Caco-2 (cell line): ENCODE measurements at regions not wholly inside any gene's neighbourhood (a gene's known extent, or its start where the extent isn't known, plus 50 kb on each side); places are given as distances from the start of the nearest gene placed in this dataset.

ENCODE experiments used
- BruUV-seq: library from RNA; stranded (reverse); fragments of 400-500 nt; replicated peaks from 2 replicates; lab custom pipeline; 2021; lab: Mats Ljungman, UMichigan
- CTCF ChIA-PET: fragments of 300-600 bp; sonication (Branson Sonifier 250); formaldehyde crosslinking; loops from one replicate; lab custom pipeline; 2022; ENCODE audit warnings: antibody characterized with exemption; lab: Charles Lee
- POLR2A ChIA-PET: fragments of 300-600 bp; sonication (Branson Sonifier 250); formaldehyde crosslinking; loops from one replicate; lab custom pipeline; 2022; ENCODE audit warnings: antibody characterized with exemption; lab: Charles Lee
- DNase-seq, 2 experiments: peaks; one replicate each; pipeline versions ENCODE4 v3.0.0 to v3.0.0-alpha.2; 2020 to 2022
- H3K27me3 ChIP-seq: replicated peaks from 2 replicates; pipeline ENCODE4 v1.6.0; 2011; ENCODE audit warnings: low read length; ENCODE audit not compliant: control insufficient read depth, insufficient read depth
- H3K36me3 ChIP-seq: 2 replicates; pipeline ENCODE4 v1.5.1; 2011; ENCODE audit warnings: low read length; ENCODE audit not compliant: control insufficient read depth, insufficient read depth
- H3K4me1 ChIP-seq: fragments of 250-450 bp; sonication (Bioruptor Pico); 2 replicates; pipeline ENCODE4 v1.5.1; 2020; ENCODE audit warnings: mild to moderate bottlenecking
- H3K4me3 ChIP-seq: 2 replicates; pipeline ENCODE4 v1.5.1; 2011; ENCODE audit warnings: low read depth, mild to moderate bottlenecking, control low read depth, low read length
- H3K9me3 ChIP-seq: fragments of 250-450 bp; sonication (Bioruptor Pico); 2 replicates; pipeline ENCODE4 v1.5.1; 2020; ENCODE audit warnings: mild to moderate bottlenecking, moderate library complexity
- H3K27ac Mint-ChIP-seq: one replicate; pipeline ENCODE4 v1.8.0; 2022; ENCODE audit warnings: mixed read lengths; ENCODE audit not compliant: unreplicated experiment
- H3K27me3 Mint-ChIP-seq: one replicate; pipeline ENCODE4 v1.8.0; 2022; ENCODE audit warnings: mixed read lengths; ENCODE audit not compliant: insufficient read depth, unreplicated experiment
- H3K36me3 Mint-ChIP-seq: one replicate; pipeline ENCODE4 v1.8.0; 2022; ENCODE audit warnings: mild to moderate bottlenecking, mixed read lengths; ENCODE audit not compliant: insufficient read depth, unreplicated experiment
- H3K4me1 Mint-ChIP-seq: one replicate; pipeline ENCODE4 v1.8.0; 2022; ENCODE audit warnings: low read depth, mixed read lengths; ENCODE audit not compliant: unreplicated experiment
- H3K4me3 Mint-ChIP-seq: one replicate; pipeline ENCODE4 v1.8.0; 2022; ENCODE audit warnings: mild to moderate bottlenecking, moderate library complexity, mixed read lengths; ENCODE audit not compliant: unreplicated experiment
- H3K9me3 Mint-ChIP-seq: one replicate; pipeline ENCODE4 v1.8.0; 2022; ENCODE audit warnings: mixed read lengths; ENCODE audit not compliant: unreplicated experiment
- intact Hi-C: fragments of 100-400 bp; cut with micrococcal nuclease; formaldehyde crosslinking; loops from one replicate; pipeline ENCODE4 v1.10.0; 2022; ENCODE audit not compliant: unreplicated experiment
- TF ChIP-seq, protein P1 (sequence below), 2 experiments: fragments of 200-600 bp in 1 of 2; IDR thresholded peaks; 1 replicate in 1 of 2; 2 replicates in 1 of 2; pipeline versions ENCODE4 v1.5.1 to v1.8.0; 2011 to 2022; ENCODE audit warnings: antibody characterized with exemption in 1 of 2, control low read depth in 1 of 2, inconsistent platforms in 1 of 2, low read depth in 1 of 2, low read length in 1 of 2, mild to moderate bottlenecking in 1 of 2, moderate library complexity in 1 of 2; ENCODE audit not compliant: insufficient read depth in 1 of 2, severe bottlenecking in 1 of 2, unreplicated experiment in 1 of 2

DNA sequence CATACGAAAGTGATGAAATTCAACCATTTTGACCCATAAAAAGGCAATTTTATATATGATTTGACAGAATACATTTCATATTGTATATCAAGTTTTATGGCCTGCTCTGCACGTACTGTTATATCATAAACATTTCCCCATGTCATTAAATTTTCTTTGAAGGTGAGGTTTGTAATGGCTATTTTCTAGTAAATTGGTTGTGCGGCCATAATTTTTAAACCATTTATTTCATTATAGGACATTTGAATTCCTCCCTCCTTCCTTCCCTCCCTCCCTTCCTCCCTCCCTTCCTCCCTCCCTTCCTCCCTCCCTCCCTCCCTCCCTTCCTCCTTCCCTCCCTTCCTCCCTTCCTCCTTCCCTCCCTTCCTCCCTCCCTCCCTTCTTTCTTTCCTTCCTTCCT lies 87.4 kb upstream of the AGBL1 start:
- Histone ChIP-seq H3K27me3 (no peaks in the 10 kb centered on the region; the same call in 1 of the 2 replicates), H3K4me3 (no peak overlapping the region), H3K4me1 (no peaks in the 10 kb centered on the region), H3K36me3 (no peaks in the 10 kb centered on the region), H3K9me3 (no peaks in the 10 kb centered on the region)
- POLR2A ChIA-PET: no interaction called here
- CTCF ChIA-PET: no interaction called here
- Mint-ChIP-seq H3K27me3 (peaks cover 5% of the 10 kb centered on the region), H3K4me1 (no peaks in the 10 kb centered on the region), H3K36me3 (no peaks in the 10 kb centered on the region), H3K9me3 (no peaks in the 10 kb centered on the region), H3K27ac (no peak overlapping the region), H3K4me3 (no peak overlapping the region)
- TF ChIP-seq, protein P1, sequence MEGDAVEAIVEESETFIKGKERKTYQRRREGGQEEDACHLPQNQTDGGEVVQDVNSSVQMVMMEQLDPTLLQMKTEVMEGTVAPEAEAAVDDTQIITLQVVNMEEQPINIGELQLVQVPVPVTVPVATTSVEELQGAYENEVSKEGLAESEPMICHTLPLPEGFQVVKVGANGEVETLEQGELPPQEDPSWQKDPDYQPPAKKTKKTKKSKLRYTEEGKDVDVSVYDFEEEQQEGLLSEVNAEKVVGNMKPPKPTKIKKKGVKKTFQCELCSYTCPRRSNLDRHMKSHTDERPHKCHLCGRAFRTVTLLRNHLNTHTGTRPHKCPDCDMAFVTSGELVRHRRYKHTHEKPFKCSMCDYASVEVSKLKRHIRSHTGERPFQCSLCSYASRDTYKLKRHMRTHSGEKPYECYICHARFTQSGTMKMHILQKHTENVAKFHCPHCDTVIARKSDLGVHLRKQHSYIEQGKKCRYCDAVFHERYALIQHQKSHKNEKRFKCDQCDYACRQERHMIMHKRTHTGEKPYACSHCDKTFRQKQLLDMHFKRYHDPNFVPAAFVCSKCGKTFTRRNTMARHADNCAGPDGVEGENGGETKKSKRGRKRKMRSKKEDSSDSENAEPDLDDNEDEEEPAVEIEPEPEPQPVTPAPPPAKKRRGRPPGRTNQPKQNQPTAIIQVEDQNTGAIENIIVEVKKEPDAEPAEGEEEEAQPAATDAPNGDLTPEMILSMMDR (IDR thresholded peaks at IDR 0.05; ENCODE audit: insufficient read depth in 1 of 2, low read depth in 1 of 2, low read length in 1 of 2, severe bottlenecking in 1 of 2, unreplicated experiment in 1 of 2): no peak
- DNase-seq: no peak
- intact Hi-C loops: no loop called here
- BruUV-seq: no TSS peak

DNA sequence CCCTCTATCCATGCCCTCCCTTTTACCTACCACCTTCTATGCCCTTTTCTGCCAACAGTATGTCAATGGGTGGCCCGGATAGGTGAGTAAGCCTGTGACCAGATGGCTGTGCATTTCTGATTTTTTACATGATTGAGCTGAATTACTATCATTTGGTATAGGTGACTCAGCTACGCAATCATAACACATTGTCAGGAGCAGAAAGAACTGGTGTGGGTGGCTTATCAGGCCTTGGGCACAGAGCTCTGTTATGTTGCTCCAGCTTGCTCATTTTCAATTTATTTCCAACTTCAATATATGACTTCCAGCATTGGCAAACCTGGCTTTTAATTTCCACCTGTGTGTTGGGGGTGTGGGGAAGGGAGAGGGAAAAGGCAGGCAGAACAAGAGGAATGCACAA lies 86.6 kb upstream of the AGBL1 start:
- Histone ChIP-seq H3K4me1 (no peaks in the 10 kb centered on the region), H3K9me3 (no peaks in the 10 kb centered on the region), H3K27me3 (no peaks in the 10 kb centered on the region; the same call in 1 of the 2 replicates), H3K36me3 (no peaks in the 10 kb centered on the region), H3K4me3 (no peak overlapping the region)
- no peaks in the 10 kb centered on the region for H3K4me1 Mint-ChIP-seq
- no peaks in the 10 kb centered on the region for H3K36me3 Mint-ChIP-seq
- H3K27me3 Mint-ChIP-seq: peaks cover 7% of the 10 kb centered on the region
- BruUV-seq: no TSS peak
- ChIA-PET POLR2A (no interaction called here), CTCF (no interaction called here)
- intact Hi-C loops: no loop called here
- H3K27ac Mint-ChIP-seq: no peak overlapping the region
- TF ChIP-seq, protein P1 (IDR thresholded peaks at IDR 0.05; ENCODE audit: insufficient read depth in 1 of 2, low read depth in 1 of 2, low read length in 1 of 2, severe bottlenecking in 1 of 2, unreplicated experiment in 1 of 2): no peak
- no peaks in the 10 kb centered on the region for H3K9me3 Mint-ChIP-seq
- no peak for DNase-seq
- no peak overlapping the region for H3K4me3 Mint-ChIP-seq

DNA sequence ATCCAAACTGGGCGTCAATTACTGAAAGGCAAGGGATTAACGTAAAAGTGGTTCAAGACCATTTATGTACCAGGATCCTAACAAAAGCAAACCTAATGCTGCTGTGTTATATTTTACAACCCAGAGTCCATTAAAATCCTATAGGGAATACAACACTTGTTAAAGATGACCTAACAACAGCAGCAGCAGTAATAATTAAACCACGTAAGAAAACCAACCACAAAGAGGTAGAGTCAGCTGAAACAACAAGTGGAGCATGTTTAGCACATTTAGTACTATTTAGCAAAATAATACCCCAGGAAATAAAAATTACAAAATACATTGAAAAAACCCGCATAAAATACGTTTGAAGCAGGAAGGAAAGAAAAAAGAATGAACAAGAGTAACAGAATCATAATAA lies 82.1 kb upstream of the AGBL1 start:
- ChIA-PET POLR2A (no interaction called here), CTCF (no interaction called here)
- DNase-seq: no peak
- H3K4me3 ChIP-seq: no peak overlapping the region
- Mint-ChIP-seq H3K9me3 (no peaks in the 10 kb centered on the region), H3K27ac (no peak overlapping the region), H3K4me3 (no peak overlapping the region), H3K4me1 (no peaks in the 10 kb centered on the region), H3K36me3 (no peaks in the 10 kb centered on the region), H3K27me3 (peaks cover 4% of the 10 kb centered on the region)
- H3K9me3 ChIP-seq: no peaks in the 10 kb centered on the region
- BruUV-seq: no TSS peak
- intact Hi-C loops: no loop called here
- no peaks in the 10 kb centered on the region for H3K36me3 ChIP-seq
- no peaks in the 10 kb centered on the region for H3K27me3 ChIP-seq
- no peaks in the 10 kb centered on the region for H3K4me1 ChIP-seq
- TF ChIP-seq, protein P1 (IDR thresholded peaks at IDR 0.05; ENCODE audit: insufficient read depth in 1 of 2, low read depth in 1 of 2, low read length in 1 of 2, severe bottlenecking in 1 of 2, unreplicated experiment in 1 of 2): no peak
